PFSK-1 (cell line): ENCODE measurements at regions not wholly inside any gene's neighbourhood (a gene's known extent, or its start where the extent isn't known, plus 50 kb on each side); places are given as distances from the start of the nearest gene placed in this dataset.

ENCODE experiments used
- POLR2AphosphoS5 ChIP-seq: IDR thresholded peaks from 2 replicates; pipeline ENCODE4 v1.6.1; 2012; ENCODE audit warnings: low read depth, mild to moderate bottlenecking, control low read depth, low read length, moderate library complexity
- REST ChIP-seq, 2 experiments: IDR thresholded peaks; 2 replicates each; pipeline versions ENCODE4 v1.6.1 to v1.8.0; 2011 to 2012; ENCODE audit warnings: low read depth in 2 of 2, low read length in 2 of 2, control low read depth in 1 of 2, inconsistent platforms in 1 of 2, mild to moderate bottlenecking in 1 of 2, moderate library complexity in 1 of 2; ENCODE audit not compliant: insufficient read depth in 1 of 2
- SIN3A ChIP-seq: IDR thresholded peaks from 2 replicates; pipeline ENCODE4 v1.6.1; 2012; ENCODE audit warnings: mild to moderate bottlenecking, low read length, moderate library complexity, borderline replicate concordance; ENCODE audit not compliant: insufficient read depth

GRCh38 chr12:29066011-29066588 is 83.0 kb upstream of the FAR2 start:
- TF ChIP-seq SIN3A (no peak), POLR2AphosphoS5 (no peak), REST (IDR thresholded peaks at IDR 0.05; ENCODE audit: insufficient read depth in 1 of 2, low read depth in 2 of 2, low read length in 2 of 2) (no peak)
